Skin epidermis (tissue), 12 donors: ENCODE measurements at regions not wholly inside any gene's neighbourhood (a gene's known extent, or its start where the extent isn't known, plus 50 kb on each side); places are given as distances from the start of the nearest gene placed in this dataset.

Experiments
- H3K27ac ChIP-seq, 21 experiments: fragments of 200-600 bp; sonication (generic) in 11 of 21; one replicate each; pipeline ENCODE4 v1.5.0; 2020; ENCODE audit warnings: mild to moderate bottlenecking in 3 of 21, inconsistent platforms in 2 of 21, moderate library complexity in 2 of 21
- H3K4me3 ChIP-seq, 7 experiments: fragments of 200-600 bp; sonication (generic) in 2 of 7; one replicate each; pipeline ENCODE4 v1.5.0; 2020; ENCODE audit warnings: inconsistent platforms in 2 of 7, mild to moderate bottlenecking in 2 of 7, moderate library complexity in 1 of 7

DNA sequence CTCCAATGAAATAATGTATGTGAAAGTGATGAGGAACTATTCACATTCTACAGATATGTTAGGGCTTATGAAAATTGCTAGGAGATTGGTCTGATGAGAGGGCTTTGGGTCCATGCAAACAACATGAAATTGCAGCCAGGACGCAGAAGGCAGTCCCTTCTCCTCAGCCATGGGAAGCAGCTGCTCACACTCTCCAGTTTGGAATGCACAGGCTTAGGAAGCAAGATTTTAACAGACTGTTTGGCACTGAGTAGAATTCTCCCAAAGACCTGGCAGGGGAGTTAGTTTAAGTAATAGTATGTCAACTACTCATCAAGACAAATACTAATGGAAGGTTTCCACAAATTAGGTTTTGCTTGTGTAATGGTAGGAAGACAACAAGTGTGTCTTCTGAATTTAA is 500.7 kb upstream of the ARRDC4 start:
- H3K27ac ChIP-seq: no peak overlapping the region
- no peak overlapping the region for H3K4me3 ChIP-seq

DNA sequence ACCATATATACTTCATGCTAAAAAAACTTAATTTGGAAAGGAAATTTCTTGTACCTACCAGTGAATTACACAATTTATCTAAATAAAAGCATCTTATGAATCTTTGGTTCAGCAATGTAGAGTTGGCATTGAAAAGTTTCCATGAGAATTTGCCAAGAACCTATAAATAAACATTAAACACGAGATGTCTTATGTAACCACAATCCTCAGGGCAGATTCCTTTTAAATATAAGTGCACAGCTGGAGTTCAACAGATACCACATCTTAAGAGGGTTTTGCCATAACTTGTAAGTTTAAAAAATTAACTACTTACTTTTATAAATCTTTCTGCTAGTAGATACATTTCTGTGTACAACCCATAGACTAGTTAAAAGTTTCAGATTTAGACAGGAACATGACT is 499.3 kb upstream of the ARRDC4 start:
- no peak overlapping the region for H3K27ac ChIP-seq
- H3K4me3 ChIP-seq: no peak overlapping the region

DNA sequence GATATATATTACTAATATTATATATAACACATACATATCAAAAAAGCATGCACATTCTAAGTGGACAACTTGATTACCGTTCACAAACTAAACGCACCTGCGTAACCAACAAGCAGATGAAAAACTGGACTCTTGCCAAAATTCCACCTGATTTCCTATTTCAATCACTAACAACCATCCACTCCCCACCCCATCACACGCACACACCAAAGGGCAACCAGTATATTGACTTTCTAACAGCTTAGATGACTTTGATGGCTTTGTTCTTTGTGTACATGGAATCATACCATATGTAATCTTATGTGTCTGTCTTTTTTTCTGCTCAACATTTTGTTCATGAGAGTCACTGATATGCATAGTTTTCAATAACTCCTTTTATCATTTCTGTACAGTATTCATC is 496.8 kb upstream of the ARRDC4 start:
- H3K27ac ChIP-seq: no peak overlapping the region
- no peak overlapping the region for H3K4me3 ChIP-seq

DNA sequence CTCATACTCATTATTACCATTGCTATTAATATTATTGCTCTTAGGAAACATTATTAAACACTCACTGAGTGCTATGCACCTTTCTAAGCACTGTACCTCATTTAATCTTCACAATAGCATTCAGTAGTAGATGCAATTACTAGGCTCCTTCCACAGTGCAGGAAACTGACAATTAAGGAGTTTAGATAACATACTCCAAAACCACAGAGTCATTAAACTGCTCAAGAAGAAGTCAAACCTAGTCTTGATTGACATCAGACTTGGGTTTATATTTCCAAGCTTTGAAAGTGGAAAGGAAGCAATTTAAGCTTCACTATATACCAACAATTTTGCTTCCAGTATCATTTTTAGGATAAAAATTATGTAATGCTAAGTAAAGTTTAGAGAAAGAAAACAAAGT is 490.1 kb upstream of the ARRDC4 start:
- no peak overlapping the region for H3K4me3 ChIP-seq
- no peak overlapping the region for H3K27ac ChIP-seq

DNA sequence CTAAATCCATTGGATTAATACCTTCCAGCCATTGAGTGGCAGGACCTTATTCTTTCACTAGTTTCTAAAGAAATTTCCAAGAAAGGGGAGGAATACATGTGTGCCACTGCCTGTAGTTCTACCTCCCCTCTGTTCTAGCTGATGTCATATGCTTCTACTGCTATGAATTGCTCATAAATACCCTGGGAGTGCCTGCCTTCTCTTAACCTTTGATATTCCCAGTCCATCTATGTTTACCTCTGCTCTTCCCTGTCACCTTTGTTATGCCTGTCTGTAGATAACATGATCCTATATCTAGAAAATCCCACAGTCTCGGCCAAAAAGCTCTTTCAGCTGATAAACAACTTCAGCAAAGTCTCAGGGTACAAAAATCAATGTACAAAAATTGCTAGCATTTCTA is 486.9 kb upstream of the ARRDC4 start:
- H3K4me3 ChIP-seq: no peak overlapping the region
- H3K27ac ChIP-seq: no peak overlapping the region

DNA sequence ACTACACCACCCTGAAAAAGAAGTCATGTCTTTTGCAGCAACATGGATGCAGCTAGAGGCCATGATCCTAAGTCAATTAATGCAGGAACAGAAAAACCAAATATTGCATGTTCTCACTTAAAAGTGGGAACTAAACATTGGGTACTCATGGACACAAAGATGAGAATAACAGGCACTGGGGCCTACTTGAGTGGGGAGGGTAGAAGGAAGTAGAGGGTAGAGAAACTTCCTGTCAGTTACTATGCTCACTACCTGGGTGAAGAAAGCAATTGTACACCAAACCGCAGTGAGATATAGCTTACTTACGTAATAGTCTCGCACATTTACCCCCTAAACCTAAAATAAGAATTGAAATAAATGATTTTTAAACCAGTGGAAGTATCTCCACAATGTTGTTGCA is 480.5 kb upstream of the ARRDC4 start:
- H3K27ac ChIP-seq: no peak overlapping the region
- no peak overlapping the region for H3K4me3 ChIP-seq

DNA sequence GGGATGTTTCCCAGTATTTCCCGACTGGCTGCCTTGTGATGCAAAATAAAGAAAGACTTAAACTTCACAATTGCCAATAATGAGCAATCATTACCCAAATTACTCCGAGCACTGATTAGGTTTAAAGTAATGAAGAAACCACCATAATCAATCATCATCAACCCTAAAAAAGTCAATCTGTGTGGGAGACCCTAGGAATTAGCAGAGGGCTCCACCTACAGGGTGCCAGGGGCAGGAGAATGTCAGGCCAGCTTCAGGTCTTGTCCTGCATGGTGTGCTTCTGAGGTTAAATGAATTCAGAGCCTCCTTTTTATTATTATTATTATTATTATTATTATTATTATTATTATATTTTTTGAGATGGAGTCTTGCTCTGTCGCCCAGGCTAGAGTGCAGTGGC is 478.0 kb upstream of the ARRDC4 start:
- H3K4me3 ChIP-seq: no peak overlapping the region

DNA sequence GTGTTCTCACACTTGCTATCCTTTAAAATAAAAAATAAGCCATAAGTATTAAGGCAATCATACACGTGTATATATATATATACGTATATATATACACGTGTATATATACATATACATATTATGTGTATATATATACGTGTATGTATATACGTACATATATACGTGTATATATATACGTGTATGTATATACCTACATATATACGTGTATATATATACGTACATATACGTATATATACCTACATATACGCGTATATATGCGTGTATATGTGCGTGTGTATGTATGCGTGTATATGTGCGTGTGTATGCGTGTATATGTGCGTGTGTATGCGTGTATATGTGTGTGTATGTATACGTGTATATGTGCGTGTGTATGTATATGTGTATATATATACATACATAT is 477.3 kb upstream of the ARRDC4 start:
- Histone ChIP-seq H3K4me3 (no peak overlapping the region), H3K27ac (no peak overlapping the region)

More for the DNA sequence above, 478.0 kb upstream of the ARRDC4 start:
- H3K27ac ChIP-seq: no peak overlapping the region

DNA sequence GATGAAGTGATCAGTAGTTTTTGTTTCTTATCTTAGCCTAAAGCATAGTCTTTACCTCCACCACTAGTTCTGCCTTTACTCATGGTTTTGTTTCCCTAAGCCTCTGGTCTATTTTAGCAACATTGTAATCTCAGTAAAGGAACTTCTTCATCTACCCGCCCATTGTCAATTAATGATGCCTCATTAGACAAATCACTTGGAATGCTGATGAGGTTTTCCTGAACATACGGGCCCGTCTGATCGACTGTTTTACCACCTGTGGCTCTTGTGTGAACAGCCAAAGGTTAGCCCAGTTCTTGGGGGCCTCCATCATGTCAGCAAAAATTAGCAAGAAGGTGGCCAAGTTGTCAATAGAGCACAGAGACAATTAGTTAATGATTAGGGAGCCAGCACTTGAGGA is 470.1 kb upstream of the ARRDC4 start:
- Histone ChIP-seq H3K27ac (no peak overlapping the region), H3K4me3 (no peak overlapping the region)

DNA sequence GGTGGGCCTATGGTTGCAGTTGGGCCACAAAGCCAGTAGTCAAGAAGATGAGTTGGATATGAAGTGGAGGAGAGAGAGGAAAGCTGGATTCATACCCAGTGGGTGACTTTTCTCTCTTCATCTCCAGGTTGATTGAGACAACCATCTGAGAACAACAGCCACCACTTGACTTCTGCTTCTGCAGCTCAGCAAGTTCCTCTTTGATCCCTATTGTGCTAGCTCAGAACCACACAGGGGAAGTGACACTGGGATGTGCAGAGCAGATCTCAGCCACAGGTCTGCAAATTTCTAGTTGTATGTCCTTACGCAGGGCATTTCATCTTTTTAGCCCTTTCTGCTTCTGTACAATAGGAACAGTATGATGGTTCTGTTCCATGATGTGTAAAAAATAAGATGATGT is 459.2 kb upstream of the ARRDC4 start:
- H3K27ac ChIP-seq: no peak overlapping the region
- no peak overlapping the region for H3K4me3 ChIP-seq

DNA sequence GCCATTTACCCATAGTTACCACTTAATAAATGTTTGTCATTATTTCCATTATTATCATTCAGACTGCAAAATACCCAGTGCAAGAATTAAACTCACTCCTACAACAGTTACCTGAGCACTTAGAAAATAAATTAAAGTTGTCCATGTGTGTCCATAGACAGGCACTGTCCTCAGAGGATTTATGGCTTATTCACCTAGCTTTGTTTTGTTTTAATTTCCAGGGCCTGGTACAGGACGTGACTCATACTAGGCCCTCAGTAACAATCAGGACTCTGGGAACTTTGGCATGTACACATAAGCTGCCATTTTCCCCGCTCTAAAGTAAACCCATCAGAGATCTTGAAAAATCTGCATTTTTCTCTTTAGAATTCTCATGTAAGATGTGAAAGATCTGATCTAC is 458.5 kb upstream of the ARRDC4 start:
- Histone ChIP-seq H3K27ac (no peak overlapping the region), H3K4me3 (no peak overlapping the region)

DNA sequence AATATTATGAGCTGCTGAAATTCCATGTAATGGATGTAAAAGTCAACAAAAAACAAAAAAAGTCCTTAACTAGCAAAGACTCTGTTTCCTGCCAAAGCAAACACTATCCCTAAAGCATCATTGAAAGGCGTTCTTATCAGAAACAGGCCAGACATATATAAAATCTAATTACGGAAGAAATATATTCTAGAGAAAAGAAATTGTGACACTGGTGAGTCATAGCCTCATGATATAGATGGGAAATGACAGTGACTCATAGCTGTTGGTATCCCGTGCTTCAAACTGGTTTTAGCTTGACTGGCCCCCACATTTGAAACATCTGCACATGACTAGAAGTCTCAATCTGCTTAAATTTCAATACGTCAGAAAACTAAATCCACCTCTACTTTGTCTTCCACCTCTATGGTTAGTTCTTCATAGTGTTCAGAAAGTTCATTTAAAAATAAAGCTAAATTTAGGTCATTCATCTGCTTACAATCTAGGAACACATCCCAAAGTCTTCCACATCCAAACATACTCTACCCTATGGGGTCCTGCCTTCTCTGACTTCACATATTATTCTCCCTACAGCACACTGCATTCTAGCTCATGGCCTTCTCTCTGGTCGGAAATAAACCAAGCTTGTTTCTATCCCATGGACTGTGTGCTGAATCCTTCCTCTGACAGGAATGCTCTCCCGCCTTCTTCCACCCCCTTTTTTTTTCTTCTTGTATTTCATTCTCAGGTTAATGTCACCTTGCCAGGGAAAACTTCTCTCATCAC is 456.3 kb upstream of the ARRDC4 start:
- H3K4me3 ChIP-seq: no peak overlapping the region
- no peak overlapping the region for H3K27ac ChIP-seq

DNA sequence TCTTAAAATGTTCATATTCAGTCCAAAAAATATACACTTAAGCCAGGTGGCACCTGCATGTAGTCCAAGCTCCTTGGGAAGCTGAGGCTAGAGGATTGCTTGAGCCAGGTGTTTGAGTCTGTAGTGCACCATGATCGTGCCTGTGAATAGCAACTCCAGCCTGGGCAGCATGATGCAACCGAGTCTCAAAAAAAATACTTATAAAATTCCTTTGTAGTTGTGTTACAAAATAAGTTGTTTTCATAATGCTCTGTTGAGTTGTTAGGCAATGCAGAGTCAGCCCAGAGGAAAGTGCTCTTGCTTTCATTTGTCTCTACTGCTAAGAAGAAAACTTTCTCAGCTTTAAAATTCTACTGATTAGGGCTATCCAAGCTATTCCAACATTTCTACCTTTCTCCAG is 442.8 kb upstream of the ARRDC4 start:
- no peak overlapping the region for H3K27ac ChIP-seq
- no peak overlapping the region for H3K4me3 ChIP-seq

DNA sequence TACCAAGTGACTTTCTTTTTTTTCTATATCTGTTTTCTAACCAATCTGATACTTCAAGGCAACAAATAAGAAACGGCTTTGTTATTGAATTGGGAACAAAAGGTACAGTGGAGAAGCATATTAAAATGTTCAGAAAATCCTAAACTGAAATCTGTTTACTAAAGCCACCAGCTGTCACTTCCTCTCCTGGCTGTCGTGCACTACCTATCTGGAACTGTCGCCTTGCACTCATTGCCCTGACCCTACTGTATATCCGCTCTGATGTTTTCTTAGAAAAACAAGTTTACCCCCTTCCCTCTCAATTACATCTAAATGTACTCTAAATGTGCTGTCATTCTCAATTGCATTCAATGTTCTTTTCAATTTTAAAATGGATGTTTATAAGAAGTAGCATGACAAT is 439.8 kb upstream of the ARRDC4 start:
- no peak overlapping the region for H3K27ac ChIP-seq
- no peak overlapping the region for H3K4me3 ChIP-seq

DNA sequence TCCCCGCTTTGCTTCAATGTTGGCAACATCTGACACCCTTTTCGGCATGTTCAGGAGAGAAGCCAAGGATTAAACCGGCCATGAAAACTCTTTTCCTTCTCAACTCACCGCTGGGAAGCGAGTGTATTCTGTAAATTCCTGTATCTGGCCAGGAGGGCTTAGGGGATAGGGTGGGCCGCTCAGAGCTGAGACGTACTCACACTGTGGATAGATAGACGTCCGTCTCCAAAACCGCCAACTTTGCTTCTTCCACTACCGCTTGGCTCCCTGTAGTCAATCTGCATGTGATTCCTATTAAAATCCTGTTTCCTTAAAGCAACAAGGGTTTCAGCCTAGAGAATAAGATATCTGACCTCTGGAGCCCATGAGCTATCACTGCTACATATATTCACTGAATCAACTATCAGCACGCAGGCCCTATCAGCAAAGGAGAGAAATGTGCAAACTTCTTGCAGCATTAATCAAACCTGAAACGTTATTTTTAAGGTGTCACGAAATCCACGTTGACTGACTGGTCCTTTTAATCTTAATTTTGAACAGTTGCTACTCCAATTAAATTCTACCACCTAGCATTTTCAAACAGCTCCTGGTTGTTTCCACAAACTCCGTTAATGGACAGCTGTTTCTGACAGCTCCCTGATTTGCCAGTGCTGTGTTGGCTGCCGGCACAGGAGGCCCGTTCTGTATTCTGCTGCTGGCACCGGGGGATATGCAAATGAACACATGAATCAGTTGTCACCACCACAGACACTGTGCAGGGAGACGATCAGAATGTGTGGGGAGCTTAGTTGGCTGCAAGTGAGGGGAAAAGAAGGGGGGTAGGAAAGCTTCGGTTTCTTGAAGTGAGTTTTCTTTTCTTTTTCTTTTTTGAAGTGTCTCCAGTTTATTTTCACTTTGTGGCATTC is 438.9 kb upstream of the ARRDC4 start:
- H3K4me3 ChIP-seq: peak overlapping the region in 3 of 7 experiments; percentile 4 to 8 (median 5)
- no peak overlapping the region for H3K27ac ChIP-seq

DNA sequence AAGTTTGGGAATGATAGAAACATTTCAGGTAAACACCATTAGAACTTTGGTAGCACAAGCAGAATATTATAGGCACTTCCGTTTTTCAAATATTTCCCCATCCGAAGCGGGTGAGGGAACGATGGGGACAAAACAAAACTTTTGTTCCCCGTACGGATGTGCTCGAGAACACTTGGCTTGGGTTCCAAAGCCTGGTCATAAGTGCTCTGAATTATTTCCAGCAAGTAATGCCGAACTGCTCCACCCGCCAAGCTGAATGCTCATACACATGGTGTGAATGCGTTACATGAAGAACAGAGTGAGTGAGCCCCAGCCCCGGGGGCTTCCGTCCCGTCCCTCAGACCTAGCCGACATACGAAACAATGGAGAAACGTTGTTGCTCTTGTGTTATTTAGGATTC is 438.2 kb upstream of the ARRDC4 start:
- Histone ChIP-seq H3K27ac (no peak overlapping the region), H3K4me3 (peak overlapping the region in 3 of 7 experiments; percentile 4 to 8 (median 5))

DNA sequence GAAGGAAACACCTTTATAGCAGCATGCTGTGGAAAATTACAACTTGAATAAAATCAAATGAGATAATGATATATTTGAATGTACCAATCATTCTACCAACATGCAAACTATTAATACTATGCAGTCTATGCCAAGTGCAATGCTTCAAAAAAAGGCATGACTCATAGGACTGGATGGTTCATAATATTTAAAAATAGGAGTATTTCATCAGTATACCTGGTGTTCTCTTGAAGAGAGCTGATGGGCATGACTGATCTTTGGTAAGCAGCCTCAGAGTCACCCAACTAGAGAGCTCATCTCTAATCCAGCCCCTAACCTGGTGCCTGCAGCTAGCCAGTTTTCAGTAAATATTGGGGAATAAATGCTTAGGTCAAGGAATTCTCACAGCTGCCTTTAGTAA is 434.7 kb upstream of the ARRDC4 start:
- Histone ChIP-seq H3K27ac (no peak overlapping the region), H3K4me3 (no peak overlapping the region)

DNA sequence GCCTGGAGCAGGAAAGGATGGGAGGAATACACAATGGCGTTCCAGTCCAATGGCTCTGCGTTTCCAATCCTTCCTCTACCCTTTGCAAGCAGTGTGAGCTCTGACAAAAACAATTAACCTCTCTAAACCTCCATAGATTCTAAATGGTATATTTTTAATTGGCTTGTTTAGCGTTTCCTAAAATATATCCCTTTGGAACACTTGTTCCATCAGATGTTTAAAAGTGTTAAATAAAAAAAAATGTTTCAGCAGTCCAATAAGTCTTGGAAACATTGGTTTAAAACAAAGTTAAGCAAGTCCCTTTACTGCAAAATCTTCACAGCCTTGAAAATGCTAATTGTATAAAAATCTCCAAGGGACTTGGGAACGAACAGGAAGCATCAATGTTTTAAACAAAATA is 432.3 kb upstream of the ARRDC4 start:
- Histone ChIP-seq H3K4me3 (no peak overlapping the region), H3K27ac (no peak overlapping the region)

DNA sequence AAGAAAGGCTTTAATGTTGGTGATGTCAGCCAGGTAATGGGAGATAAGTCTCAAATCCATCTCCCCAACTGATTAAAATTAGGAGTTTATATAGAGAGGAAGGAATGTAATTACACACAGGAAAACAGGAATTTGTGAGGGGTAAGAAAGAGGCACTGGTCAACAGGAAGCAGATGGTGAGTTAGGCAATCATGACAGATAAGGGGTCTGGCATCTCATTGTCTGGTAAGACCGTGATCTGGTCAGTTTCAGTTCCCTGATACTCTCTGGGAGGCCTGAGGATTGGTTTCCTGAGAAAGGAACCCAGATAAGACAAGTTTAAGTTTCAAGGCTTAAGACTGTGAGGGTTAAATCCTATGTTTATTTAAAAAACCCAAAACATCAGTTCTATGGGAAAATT is 414.7 kb upstream of the ARRDC4 start:
- H3K4me3 ChIP-seq: no peak overlapping the region
- H3K27ac ChIP-seq: no peak overlapping the region

DNA sequence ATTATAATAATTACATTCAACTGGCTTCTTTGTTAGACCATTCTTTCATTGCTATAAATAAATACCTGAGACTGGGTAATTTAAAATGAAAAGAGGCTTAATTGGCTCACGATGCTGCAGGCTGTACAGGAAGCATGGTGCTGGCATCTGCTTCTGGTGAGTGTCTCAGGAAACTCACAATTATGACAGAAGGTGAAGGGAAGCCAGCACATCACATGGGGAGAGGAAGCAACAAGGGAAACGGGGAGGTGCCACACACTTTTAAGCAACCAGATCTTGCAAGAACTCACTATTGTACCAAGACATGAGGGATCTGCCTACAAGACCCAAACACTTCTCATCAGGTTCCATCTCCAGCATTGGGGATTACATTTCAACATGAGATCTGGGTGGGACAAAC is 413.1 kb upstream of the ARRDC4 start:
- no peak overlapping the region for H3K27ac ChIP-seq
- H3K4me3 ChIP-seq: no peak overlapping the region

DNA sequence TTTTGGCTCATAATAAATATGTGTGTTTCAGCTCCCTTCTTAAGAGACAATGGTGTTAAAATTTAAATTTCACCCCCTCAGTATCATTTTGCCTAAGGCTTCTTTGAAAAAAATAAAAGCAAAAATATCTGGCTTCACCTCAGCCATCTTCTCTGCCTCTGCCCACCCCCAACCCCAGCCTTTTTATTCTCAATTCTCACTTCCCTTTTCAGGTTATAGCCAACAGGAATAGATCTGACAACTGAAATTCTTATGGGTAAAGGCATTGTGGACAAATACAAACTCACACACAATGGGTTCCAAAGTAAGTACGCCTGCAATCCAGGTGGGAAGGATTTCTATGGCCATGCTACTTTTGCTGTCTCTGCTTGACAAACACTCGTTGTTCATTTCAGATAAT is 399.0 kb upstream of the ARRDC4 start:
- H3K4me3 ChIP-seq: no peak overlapping the region

More for the DNA sequence above, 399.0 kb upstream of the ARRDC4 start:
- H3K27ac ChIP-seq: no peak overlapping the region
